ENCODE measurements at regions not wholly inside any gene's neighbourhood (a gene's known extent, or its start where the extent isn't known, plus 50 kb on each side); places are given as distances from the start of the nearest gene placed in this dataset.

DNA sequence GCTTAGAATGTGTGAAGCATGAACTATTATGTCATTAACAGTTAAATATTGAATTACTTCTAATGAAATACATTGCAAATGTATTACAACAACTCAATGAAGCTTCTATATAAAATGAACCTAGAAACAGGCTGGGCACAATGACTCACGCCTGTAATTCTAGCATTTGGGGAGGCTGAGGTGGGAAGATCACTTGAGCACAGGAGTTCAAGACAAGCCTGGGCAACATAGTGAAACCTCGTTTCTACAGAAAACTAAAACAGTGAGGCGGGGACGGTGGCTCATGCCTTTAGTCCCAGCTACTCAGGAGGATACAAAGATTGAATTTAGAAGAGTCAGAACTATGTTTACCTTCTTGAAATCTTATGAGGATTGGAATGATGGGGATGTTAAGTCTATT lies 505.1 kb downstream of the SLITRK5 start:
- TF ChIP-seq, protein P1, sequence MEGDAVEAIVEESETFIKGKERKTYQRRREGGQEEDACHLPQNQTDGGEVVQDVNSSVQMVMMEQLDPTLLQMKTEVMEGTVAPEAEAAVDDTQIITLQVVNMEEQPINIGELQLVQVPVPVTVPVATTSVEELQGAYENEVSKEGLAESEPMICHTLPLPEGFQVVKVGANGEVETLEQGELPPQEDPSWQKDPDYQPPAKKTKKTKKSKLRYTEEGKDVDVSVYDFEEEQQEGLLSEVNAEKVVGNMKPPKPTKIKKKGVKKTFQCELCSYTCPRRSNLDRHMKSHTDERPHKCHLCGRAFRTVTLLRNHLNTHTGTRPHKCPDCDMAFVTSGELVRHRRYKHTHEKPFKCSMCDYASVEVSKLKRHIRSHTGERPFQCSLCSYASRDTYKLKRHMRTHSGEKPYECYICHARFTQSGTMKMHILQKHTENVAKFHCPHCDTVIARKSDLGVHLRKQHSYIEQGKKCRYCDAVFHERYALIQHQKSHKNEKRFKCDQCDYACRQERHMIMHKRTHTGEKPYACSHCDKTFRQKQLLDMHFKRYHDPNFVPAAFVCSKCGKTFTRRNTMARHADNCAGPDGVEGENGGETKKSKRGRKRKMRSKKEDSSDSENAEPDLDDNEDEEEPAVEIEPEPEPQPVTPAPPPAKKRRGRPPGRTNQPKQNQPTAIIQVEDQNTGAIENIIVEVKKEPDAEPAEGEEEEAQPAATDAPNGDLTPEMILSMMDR (IDR thresholded peaks at IDR 0.05): no peak
- TF ChIP-seq EP300 (IDR thresholded peaks at IDR 0.05; ENCODE audit: low read depth): no peak
